ENCODE measurements at regions not wholly inside any gene's neighbourhood (a gene's known extent, or its start where the extent isn't known, plus 50 kb on each side); places are given as distances from the start of the nearest gene placed in this dataset.
"Not testable (repeated sequence)": the region's sequence is repeated elsewhere in the genome, so short reads cannot be mapped to it uniquely, and the experiment has no call there.

- DNase-seq: no peak
Observed at GRCh38 chr13:37510441-37510840, 88.1 kb downstream of the POSTN start.

DNA sequence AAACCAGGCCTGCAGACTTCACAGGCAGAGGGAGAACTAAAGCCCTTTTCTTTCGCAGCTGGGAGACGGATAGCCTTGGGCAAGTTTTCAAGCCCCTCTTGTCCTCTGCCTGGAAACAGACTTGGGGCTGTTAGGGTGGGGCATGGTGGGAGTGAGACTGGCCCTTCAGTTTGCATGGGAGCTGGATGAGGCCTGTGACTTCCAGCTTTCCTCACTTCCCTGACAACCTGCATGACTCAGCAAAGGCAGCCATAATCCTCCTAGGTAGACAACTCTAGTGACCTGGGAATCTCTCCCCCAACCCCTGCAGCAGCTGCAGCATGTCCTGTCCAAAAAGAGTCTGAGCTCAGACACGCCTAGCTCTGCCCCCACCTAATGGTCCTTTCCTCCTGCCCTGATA is 93.0 kb downstream of the POSTN start:
- DNase-seq: no peak

DNA sequence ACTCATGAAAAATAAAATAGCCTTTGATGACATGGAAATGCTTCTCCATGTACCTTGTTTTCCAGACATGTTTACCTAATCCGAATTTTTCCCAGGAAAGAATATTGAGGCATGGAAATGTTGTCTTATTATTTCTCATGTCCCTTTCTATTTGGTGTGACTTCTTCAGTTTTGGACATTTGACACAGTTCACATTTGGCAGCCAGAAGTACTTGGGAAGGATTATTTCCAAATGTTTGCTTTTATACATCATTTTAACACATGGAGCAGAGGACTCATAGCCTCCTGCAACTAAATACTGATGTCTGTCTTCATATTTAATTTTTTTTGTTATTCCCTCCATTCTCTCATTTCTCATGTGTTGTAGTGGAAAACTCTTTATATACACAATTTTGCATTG is 94.3 kb downstream of the POSTN start:
- DNase-seq: no peak

- no peak for DNase-seq
Observed at GRCh38 chr13:37503287-37503686, 95.3 kb downstream of the POSTN start.

DNA sequence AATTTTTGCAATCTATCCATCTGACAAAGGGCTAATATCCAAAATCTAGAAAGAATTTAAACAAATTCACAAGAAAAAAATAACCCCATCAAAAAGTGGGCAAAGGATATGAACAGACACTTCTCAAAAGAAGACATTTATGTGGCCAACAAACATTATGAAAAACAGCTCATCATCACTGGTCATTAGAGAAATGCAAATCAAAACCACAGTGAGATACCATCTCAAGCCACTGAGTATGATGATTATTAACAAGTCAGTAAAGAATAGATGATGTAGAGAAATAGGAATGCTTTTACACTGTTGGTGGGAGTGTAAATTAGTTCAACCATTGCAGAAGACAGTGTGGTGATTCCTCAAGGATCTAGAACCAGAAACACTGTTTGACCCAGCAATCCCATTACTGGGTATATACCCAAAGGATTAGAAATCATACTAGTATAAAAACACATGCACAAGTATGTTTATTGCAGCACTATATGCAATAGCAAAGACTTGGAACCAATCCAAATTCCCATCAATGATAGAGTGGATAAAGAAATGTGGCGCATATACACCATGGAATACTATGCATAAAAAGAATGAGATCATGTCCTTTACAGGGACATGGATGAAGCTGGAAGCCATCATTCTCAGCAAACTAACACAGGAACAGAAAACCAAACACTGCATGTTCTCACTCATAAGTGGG is 96.1 kb downstream of the POSTN start:
- DNase-seq: not testable (repeated sequence)

DNA sequence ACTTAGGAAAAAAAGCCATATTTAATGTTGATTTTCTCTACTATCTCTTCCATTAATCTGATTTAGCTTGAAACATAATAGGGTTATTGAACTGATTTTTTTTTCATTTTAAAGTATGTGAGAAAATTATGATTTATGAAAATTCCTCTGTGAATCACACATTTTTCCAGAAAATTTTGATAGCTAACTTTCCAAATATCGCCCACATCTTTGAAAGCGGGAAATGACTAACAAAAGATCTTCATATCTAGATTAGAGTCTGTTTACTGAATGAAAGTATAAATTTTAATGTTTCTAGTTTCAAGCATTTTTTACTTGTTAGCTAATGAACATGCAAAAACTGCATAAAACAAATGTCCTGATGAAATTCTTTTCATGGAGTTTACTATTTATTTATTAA is 97.4 kb downstream of the POSTN start:
- no peak for DNase-seq

DNA sequence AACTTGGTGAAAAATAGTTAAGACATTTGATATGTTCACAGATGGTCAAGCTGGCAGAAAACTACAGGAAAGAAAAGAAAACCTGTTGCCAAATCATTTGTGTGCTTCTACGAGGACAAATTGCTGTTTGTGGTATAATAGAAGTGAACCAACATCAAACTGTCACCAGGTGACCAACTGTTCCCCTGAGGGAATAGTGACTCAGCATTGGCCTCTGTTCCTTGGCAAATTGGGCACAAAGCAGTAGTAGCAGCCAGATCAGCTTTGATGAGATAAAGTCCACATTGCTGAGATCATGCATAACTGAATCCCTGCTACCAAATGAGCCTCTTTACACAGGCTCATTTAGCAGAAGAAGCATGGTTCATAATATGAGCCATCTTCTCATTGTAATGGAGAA is 103.5 kb downstream of the POSTN start:
- DNase-seq: no peak

DNA sequence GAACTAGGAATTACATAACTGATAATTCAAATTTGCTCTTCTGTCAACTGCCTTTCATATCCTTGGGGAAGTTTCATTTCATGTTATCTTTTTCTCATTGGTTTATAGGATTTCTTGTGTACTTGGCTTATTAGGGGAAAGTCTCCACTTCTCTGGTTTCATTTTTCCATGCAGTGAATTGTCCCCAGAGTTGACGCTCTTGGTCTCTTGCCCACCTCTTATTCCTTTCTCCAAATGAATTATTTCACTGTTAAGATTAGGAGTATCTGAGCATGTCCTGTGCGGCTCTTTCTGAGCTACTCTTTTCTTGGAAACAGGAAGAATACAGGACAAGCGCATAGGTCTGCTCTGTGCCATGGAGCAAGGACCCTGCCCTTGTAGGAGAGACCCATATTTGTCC is 104.8 kb downstream of the POSTN start:
- DNase-seq: no peak

DNA sequence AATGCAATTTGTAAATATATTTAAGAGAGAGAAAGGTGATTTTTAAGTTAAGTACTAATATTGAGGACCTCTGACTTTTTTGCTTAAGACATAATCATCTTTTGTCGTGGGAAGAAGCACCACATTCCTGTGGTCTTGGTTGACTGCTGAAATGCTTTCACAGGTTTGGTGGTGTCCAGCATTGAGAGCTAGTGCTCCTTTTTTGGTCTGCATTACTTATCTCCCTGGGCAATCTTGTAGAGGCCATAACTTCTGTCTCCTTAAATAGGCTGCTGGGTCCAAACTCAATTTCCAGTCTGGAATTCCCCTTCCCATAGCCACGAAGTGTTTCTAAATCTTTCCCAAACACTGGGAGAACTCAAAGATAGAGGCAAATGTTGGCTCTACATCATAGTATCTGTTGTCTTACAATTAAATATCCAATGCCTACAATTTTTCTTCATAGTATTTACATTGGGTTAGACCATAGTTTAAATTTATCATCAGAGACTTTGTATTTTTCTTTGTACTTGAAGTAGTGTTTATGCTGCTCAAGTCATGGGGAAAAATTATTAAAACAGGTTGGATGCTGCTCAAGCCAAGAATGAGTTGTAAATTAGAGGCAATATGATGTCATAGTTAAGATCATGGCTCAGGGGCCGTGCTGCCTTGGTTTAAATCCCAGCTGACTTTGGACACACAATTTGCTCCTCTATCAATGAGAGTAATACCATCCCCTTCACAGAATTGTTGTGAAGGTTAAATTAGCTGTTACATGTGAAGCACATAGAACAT is 105.6 kb downstream of the POSTN start:
- DNase-seq: no peak

GRCh38 chr13:37492075-37492474 is 106.5 kb downstream of the POSTN start:
- DNase-seq: no peak

DNA sequence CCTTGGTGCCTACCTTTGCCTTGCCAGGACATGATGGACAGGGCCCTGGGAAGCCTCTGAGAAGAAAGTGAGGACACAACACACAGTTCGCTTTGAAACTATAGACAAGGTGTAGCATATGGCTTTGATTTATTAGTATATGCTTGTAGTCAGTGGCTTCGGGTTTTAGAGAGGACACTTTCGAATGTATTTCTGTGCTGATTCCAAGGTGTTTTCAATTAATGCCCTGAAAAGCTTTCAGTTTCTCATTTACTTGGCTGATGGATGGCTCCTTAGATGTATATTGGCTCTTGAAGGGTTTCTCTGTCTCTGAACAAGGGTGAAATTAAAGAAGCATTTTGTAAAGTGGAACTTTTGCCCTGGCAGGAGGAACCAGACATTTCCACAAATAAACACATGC is 106.9 kb downstream of the POSTN start:
- no peak for DNase-seq

GRCh38 chr13:37490176-37490779 is 108.3 kb downstream of the POSTN start:
- no peak for DNase-seq

DNA sequence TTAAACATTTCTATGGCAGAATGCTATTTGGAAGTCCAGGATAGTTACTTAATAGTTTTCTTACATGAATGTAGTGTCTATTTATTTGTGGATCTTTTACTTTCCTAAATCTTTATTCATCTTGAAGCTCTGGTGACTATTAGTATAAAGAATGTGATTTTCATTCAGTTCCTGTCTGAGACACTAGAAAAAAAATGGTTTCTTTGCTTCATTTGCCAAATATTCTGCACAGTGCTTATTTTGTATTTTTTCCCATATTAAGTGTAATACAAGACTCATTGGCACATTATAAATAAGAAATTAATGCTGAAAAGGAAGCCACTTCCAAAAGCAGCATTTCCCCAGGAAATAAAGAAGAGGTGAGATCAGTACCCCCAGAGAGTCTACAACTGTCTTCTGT is 109.8 kb downstream of the POSTN start:
- no peak for DNase-seq

GRCh38 chr13:37486171-37486681 is 112.3 kb downstream of the POSTN start:
- DNase-seq: no peak

DNA sequence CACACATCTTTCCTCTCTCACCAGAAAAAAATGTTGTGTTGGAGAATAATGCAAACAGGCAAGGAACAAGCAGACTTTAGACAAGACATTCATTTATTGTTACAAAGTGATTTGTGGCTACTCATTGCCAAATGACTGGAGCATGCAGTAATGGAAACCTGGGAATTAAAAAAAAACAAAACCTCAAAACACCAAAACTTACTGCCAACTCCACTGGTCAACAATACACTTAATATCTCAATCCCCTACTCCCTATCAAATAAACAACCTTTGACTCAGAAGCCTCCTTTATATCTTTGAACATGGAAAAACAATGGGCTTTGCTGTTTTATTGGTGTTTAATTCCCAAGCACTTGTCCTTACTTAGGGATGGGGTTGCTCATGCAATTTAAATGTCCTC is 112.8 kb downstream of the POSTN start:
- no peak for DNase-seq

DNA sequence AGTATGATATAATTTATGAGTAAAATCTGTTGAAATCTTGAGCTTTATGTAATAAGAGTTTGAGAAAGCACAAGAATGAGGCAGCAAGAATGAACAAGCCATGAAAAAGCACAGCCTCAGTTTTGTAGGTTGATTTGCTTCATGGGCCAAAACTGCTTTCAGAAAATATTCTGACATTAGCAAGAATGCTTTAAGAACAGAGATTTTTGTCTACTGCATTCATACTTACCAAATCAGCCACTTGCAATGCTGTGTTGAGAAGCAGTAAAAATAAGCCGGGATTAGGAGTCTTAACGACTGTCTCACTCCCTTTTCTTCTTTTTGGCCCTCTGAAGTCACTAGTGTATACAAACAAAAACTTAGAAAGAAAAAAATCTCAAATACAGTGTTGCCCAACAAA is 114.5 kb downstream of the POSTN start:
- no peak for DNase-seq

- DNase-seq: no peak
Observed at GRCh38 chr13:37482331-37482730, 116.2 kb downstream of the POSTN start.

- no peak for DNase-seq
Observed at GRCh38 chr13:37481885-37482227, 116.7 kb downstream of the POSTN start.

GRCh38 chr13:37481011-37481884 is 117.3 kb downstream of the POSTN start:
- DNase-seq: no peak

- DNase-seq: no peak
Observed at GRCh38 chr13:37479916-37480315, 118.7 kb downstream of the POSTN start.

DNA sequence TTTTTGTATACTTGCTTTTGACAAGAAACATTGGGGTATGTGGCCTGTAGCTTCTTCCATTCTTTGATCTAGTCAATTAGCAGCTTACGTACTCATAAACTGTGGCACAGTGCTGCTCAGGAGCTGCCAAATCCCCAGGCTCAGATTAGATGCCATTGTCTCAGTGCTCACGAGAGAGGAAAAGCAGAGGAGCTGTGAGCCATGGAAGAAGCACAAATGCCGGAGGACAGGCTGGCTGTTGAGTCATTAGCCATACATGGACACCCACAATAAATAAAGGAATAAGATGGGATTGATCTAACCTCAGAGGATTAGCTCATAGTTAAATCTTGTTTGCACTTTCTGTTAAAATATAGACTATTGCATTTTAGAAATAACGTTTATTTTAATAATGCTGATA is 121.7 kb downstream of the POSTN start:
- DNase-seq: no peak

DNA sequence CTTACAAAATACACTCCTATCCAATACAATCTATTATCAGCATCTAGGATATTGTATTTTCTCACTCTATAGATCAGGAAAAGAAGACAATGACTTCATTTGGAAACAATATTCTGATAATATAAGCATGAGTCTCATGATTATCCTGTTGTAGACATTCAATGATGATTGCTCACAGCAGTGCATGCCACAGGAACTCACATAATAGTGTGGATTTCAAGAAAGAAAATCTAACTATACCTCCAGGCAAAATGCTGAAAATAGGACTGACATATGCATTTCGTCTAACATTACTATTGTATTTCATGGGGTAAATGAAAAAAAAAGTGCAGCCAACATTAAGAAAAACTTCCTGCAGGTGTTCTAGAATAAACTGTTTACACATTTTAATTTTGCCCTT is 122.6 kb downstream of the POSTN start:
- no peak for DNase-seq

DNA sequence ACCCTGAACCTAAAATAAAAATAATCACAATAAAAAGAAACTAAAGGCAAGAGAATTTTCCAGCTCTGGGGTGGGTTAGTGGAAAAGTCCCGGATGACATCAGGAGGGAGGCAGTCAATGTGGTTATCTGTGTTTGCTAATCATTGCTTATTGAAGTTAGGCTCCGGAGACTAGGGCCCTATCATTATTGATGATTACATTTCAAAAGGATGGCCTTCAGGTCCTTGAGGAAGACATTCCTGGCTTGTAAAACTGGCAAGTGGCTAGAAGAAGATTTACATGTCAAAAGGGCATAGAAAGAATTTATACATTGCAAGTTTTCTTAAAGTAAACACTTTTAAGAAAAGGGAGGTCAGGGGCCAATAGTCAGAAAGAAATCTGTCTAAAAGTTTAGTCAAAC is 123.4 kb downstream of the POSTN start:
- DNase-seq: no peak

Measured in SHP77 treated with DMSO at 0.1 percent for 48 hours (cell line).